ENCODE measurements at regions not wholly inside any gene's neighbourhood (a gene's known extent, or its start where the extent isn't known, plus 50 kb on each side); places are given as distances from the start of the nearest gene placed in this dataset.

GRCh38 chr6:67986694-67987232 lies 648.3 kb upstream of the ADGRB3 start:
- TF ChIP-seq CTCF (IDR thresholded peaks at IDR 0.05), result no peak
- H3K4me1 Mint-ChIP-seq (ENCODE audit: low read depth), result no peaks in the 10 kb centered on the region
- H3K4me3 Mint-ChIP-seq (ENCODE audit: unreplicated experiment), result no peak overlapping the region
- no peaks in the 10 kb centered on the region for H3K9me3 Mint-ChIP-seq (ENCODE audit: low read depth)
- H3K36me3 Mint-ChIP-seq (ENCODE audit: low read depth), result no peaks in the 10 kb centered on the region
- DNase-seq (ENCODE audit: low spot score), result no peak
- no peaks in the 10 kb centered on the region for H3K27me3 Mint-ChIP-seq (ENCODE audit: low read depth)
- H3K27ac Mint-ChIP-seq (ENCODE audit: unreplicated experiment), result no peak overlapping the region

DNA sequence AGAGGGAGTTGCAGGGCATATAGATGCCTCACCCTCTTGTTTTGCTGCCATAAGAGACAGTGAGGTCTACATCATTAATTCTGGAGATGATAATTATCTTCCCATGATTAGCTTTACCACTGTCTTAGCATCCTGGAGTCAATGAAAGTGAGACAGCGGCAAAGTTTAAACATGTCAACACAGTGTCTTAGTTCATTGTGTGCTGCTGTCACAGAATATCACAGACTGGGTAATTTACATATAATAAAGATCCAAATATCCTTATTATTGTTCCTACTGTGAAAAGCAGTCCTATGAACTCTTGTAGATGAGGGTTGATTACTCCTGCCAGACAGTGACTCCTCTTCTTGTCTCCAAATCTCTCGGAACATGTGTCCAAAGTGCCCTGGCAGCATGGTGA lies 658.6 kb upstream of the ADGRB3 start:
- TF ChIP-seq CTCF (IDR thresholded peaks at IDR 0.05), result no peak
- Mint-ChIP-seq H3K27me3 (ENCODE audit: low read depth) (peaks cover 8% of the 10 kb centered on the region), H3K9me3 (ENCODE audit: low read depth) (no peaks in the 10 kb centered on the region), H3K4me1 (ENCODE audit: low read depth) (no peaks in the 10 kb centered on the region), H3K4me3 (ENCODE audit: unreplicated experiment) (no peak overlapping the region), H3K27ac (ENCODE audit: unreplicated experiment) (no peak overlapping the region), H3K36me3 (ENCODE audit: low read depth) (no peaks in the 10 kb centered on the region)
- DNase-seq (ENCODE audit: low spot score), result no peak

GRCh38 chr6:67974931-67975330 lies 660.2 kb upstream of the ADGRB3 start:
- Mint-ChIP-seq H3K4me3 (ENCODE audit: unreplicated experiment) (no peak overlapping the region), H3K36me3 (ENCODE audit: low read depth) (no peaks in the 10 kb centered on the region), H3K27me3 (ENCODE audit: low read depth) (peaks cover 12% of the 10 kb centered on the region), H3K9me3 (ENCODE audit: low read depth) (no peaks in the 10 kb centered on the region), H3K27ac (ENCODE audit: unreplicated experiment) (no peak overlapping the region), H3K4me1 (ENCODE audit: low read depth) (no peaks in the 10 kb centered on the region)
- no peak for TF ChIP-seq CTCF (IDR thresholded peaks at IDR 0.05)
- DNase-seq (ENCODE audit: low spot score), result no peak

GRCh38 chr6:67971812-67972211 lies 663.3 kb upstream of the ADGRB3 start:
- Mint-ChIP-seq H3K4me3 (ENCODE audit: unreplicated experiment) (no peak overlapping the region), H3K4me1 (ENCODE audit: low read depth) (no peaks in the 10 kb centered on the region), H3K9me3 (ENCODE audit: low read depth) (no peaks in the 10 kb centered on the region), H3K27ac (ENCODE audit: unreplicated experiment) (no peak overlapping the region), H3K36me3 (ENCODE audit: low read depth) (no peaks in the 10 kb centered on the region), H3K27me3 (ENCODE audit: low read depth) (peaks cover 13% of the 10 kb centered on the region)
- no peak for DNase-seq (ENCODE audit: low spot score)
- no peak for TF ChIP-seq CTCF (IDR thresholded peaks at IDR 0.05)

DNA sequence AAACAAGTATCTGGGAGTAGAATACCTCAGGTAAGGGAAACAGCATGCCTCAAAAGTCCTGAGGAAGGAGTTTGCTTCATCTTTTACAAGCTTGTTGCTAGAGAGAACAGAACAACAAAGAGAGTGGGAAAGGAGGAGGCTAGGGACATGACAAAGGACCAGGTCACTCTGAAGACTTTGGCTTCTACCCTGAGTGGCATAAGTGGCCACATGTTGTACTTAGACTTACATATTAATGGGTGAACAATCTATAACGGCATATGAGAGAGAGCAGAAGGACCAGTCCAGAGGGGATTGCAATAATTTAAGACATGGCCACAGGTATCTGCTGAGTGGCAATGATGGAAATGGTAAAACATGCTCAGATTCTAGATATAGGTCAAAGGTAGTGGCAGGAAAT lies 668.3 kb upstream of the ADGRB3 start:
- Mint-ChIP-seq H3K4me1 (ENCODE audit: low read depth) (no peaks in the 10 kb centered on the region), H3K36me3 (ENCODE audit: low read depth) (no peaks in the 10 kb centered on the region), H3K27ac (ENCODE audit: unreplicated experiment) (no peak overlapping the region), H3K27me3 (ENCODE audit: low read depth) (peaks cover 15% of the 10 kb centered on the region), H3K4me3 (ENCODE audit: unreplicated experiment) (no peak overlapping the region), H3K9me3 (ENCODE audit: low read depth) (no peaks in the 10 kb centered on the region)
- TF ChIP-seq CTCF (IDR thresholded peaks at IDR 0.05), result no peak
- DNase-seq (ENCODE audit: low spot score), result no peak
